ENCODE measurements at regions not wholly inside any gene's neighbourhood (a gene's known extent, or its start where the extent isn't known, plus 50 kb on each side); places are given as distances from the start of the nearest gene placed in this dataset.
A peak's percentile ranks its signal among the peaks of the same experiment; 100 is the strongest.

- DNase-seq (ENCODE audit: low spot score in 2 of 2) = no peak
- Histone ChIP-seq H3K4me1 (no peaks in the 10 kb centered on the region), H3K9me3 (no peaks in the 10 kb centered on the region), H3K27me3 (no peaks in the 10 kb centered on the region), H3K36me3 (no peaks in the 10 kb centered on the region), H3K4me3 (no peak overlapping the region), H3K27ac (no peak overlapping the region)
- TF ChIP-seq POLR2A (IDR thresholded peaks at IDR 0.05) (no peak), POLR2AphosphoS5 (IDR thresholded peaks at IDR 0.05) (no peak)
- TF ChIP-seq, protein P1, sequence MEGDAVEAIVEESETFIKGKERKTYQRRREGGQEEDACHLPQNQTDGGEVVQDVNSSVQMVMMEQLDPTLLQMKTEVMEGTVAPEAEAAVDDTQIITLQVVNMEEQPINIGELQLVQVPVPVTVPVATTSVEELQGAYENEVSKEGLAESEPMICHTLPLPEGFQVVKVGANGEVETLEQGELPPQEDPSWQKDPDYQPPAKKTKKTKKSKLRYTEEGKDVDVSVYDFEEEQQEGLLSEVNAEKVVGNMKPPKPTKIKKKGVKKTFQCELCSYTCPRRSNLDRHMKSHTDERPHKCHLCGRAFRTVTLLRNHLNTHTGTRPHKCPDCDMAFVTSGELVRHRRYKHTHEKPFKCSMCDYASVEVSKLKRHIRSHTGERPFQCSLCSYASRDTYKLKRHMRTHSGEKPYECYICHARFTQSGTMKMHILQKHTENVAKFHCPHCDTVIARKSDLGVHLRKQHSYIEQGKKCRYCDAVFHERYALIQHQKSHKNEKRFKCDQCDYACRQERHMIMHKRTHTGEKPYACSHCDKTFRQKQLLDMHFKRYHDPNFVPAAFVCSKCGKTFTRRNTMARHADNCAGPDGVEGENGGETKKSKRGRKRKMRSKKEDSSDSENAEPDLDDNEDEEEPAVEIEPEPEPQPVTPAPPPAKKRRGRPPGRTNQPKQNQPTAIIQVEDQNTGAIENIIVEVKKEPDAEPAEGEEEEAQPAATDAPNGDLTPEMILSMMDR (IDR thresholded peaks at IDR 0.05) = no peak
- intact Hi-C loops (cut with DNase I; ENCODE audit: low total_unique reads) = no loop called here
Measured at GRCh38 chr3:5425371-5425770, 237.9 kb downstream of the EDEM1 start.

DNA sequence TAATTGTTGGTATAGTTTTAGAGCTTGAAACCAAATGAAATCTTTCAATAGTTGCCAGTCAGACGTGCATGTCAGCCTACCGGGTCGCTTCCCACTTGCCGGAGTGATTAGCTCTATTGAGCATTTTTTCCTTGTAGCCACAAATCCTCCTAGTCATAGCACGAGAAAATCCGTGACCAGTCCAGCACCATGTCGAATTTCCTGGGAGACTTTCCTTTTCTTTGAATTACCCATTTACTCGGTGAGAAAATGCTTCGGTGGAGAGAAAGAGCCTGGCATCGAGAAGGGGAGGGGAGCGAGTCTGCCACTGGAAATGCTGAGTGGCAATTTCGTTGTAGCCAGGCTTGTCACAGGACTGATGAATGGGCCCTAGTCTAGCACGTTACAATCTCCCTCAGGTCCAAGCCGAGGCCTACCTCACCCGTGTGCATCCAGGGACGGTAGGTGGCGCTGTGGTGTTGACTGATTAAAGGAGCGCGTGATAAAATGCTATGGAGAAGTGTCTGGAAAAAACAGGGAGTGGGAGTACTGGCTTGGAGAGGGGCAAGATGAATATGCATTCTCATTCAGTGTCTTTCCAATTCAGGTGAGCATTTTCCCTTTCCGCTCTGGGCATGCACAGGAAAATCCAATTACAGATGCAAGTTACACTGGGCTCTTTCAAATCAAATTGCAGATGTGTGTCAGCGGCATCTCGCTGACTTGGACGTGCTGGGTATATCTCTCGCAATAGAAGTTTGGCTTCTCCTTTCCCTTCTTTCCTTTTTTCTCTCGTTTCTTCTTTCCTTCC lies 238.8 kb downstream of the EDEM1 start:
- H3K27me3 ChIP-seq = no peaks in the 10 kb centered on the region
- H3K4me3 ChIP-seq = no peak overlapping the region
- H3K36me3 ChIP-seq = no peaks in the 10 kb centered on the region
- no peak overlapping the region for H3K27ac ChIP-seq
- DNase-seq (ENCODE audit: low spot score in 2 of 2) = peak; percentile 37 to 75
- no peaks in the 10 kb centered on the region for H3K4me1 ChIP-seq
- TF ChIP-seq POLR2AphosphoS5 (IDR thresholded peaks at IDR 0.05) (no peak), POLR2A (IDR thresholded peaks at IDR 0.05) (no peak)
- TF ChIP-seq, protein P1 (IDR thresholded peaks at IDR 0.05) = peak; percentile 31 to 63 (median 62)
- intact Hi-C loops (cut with DNase I; ENCODE audit: low total_unique reads) = no loop called here
- no peaks in the 10 kb centered on the region for H3K9me3 ChIP-seq

DNA sequence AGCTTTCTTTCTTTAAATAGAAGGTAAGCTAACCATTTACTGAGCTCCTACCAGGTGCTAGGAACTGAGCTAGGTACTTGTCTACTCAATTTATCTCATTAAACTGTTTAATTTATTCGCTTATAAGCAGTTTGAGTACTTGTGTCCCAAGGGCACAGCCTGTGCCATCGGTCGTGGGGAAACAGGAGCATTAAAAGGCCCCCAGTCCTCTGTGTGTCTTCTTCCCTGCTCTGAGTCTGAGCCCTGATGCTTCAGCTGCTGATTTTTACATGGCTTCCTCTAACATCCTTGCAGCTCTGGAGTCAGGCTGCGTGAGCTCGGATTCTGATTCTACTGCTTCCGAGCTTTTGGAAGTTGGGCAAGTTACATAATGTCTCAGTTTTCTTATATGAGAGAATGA lies 239.5 kb downstream of the EDEM1 start:
- Histone ChIP-seq H3K27ac (no peak overlapping the region), H3K9me3 (no peaks in the 10 kb centered on the region), H3K4me1 (no peaks in the 10 kb centered on the region), H3K4me3 (no peak overlapping the region), H3K27me3 (no peaks in the 10 kb centered on the region), H3K36me3 (no peaks in the 10 kb centered on the region)
- TF ChIP-seq POLR2A (IDR thresholded peaks at IDR 0.05) = no peak
- TF ChIP-seq POLR2AphosphoS5 (IDR thresholded peaks at IDR 0.05) = no peak
- TF ChIP-seq, protein P1 (IDR thresholded peaks at IDR 0.05) = no peak
- DNase-seq (ENCODE audit: low spot score in 2 of 2) = no peak
- intact Hi-C loops (cut with DNase I; ENCODE audit: low total_unique reads) = no loop called here

- Histone ChIP-seq H3K36me3 (no peaks in the 10 kb centered on the region), H3K27me3 (no peaks in the 10 kb centered on the region), H3K4me1 (no peaks in the 10 kb centered on the region), H3K9me3 (no peaks in the 10 kb centered on the region), H3K4me3 (no peak overlapping the region), H3K27ac (no peak overlapping the region)
- intact Hi-C loops (cut with DNase I; ENCODE audit: low total_unique reads) = no loop called here
- no peak for DNase-seq (ENCODE audit: low spot score in 2 of 2)
- no peak for TF ChIP-seq POLR2A (IDR thresholded peaks at IDR 0.05)
- no peak for TF ChIP-seq POLR2AphosphoS5 (IDR thresholded peaks at IDR 0.05)
- TF ChIP-seq, protein P1 (IDR thresholded peaks at IDR 0.05) = no peak
Measured at GRCh38 chr3:5427938-5428337, 240.4 kb downstream of the EDEM1 start.

- H3K4me3 ChIP-seq = no peak overlapping the region
- no peaks in the 10 kb centered on the region for H3K4me1 ChIP-seq
- no peaks in the 10 kb centered on the region for H3K27me3 ChIP-seq
- no peak for TF ChIP-seq POLR2A (IDR thresholded peaks at IDR 0.05)
- no peak for TF ChIP-seq POLR2AphosphoS5 (IDR thresholded peaks at IDR 0.05)
- TF ChIP-seq, protein P1 (IDR thresholded peaks at IDR 0.05) = no peak
- H3K27ac ChIP-seq = no peak overlapping the region
- H3K9me3 ChIP-seq = no peaks in the 10 kb centered on the region
- DNase-seq (ENCODE audit: low spot score in 2 of 2) = no peak
- intact Hi-C loops (cut with DNase I; ENCODE audit: low total_unique reads) = no loop called here
- H3K36me3 ChIP-seq = no peaks in the 10 kb centered on the region
Measured at GRCh38 chr3:5428607-5429516, 241.4 kb downstream of the EDEM1 start.
